SH-SY5Y (cell line): ENCODE measurements at regions not wholly inside any gene's neighbourhood (a gene's known extent, or its start where the extent isn't known, plus 50 kb on each side); places are given as distances from the start of the nearest gene placed in this dataset.

Source experiments
- GATA2 ChIP-seq: IDR thresholded peaks from 2 replicates; pipeline ENCODE4 v1.6.1; 2011; ENCODE audit warnings: mild to moderate bottlenecking, low read depth, low read length
- GATA3 ChIP-seq: IDR thresholded peaks from 2 replicates; pipeline ENCODE4 v1.6.1; 2011; ENCODE audit warnings: low read depth, mild to moderate bottlenecking, low read length, moderate library complexity

- no peak for TF ChIP-seq GATA2
- TF ChIP-seq GATA3: no peak
These were observed 438.9 kb downstream of the ADAMTS20 start for GRCh38 chr12:43113135-43113534.
